IMR-90 (cell line): ENCODE measurements at regions not wholly inside any gene's neighbourhood (a gene's known extent, or its start where the extent isn't known, plus 50 kb on each side); places are given as distances from the start of the nearest gene placed in this dataset.

Experiments used
- ATAC-seq: fragments of 200-7000 bp; cut with Tn5 transposase; 2 replicates; pipeline ENCODE4 v1.9.1; 2020; ENCODE audit warnings: low read depth, mild to moderate bottlenecking, moderate library complexity
- BruUV-seq: library from RNA; stranded (reverse); fragments of 400-500 nt; replicated peaks from 2 replicates; lab custom pipeline; 2021; lab: Mats Ljungman, UMichigan
- CTCF ChIA-PET: fragments of 300-600 bp; formaldehyde crosslinking; extraction: SDS; loops from one replicate; lab custom pipeline; 2021; ENCODE audit warnings: antibody characterized with exemption; lab: Yijun Ruan, JAX
- POLR2A ChIA-PET: fragments of 300-600 bp; sonication (Branson Sonifier 250); formaldehyde crosslinking; loops from one replicate; lab custom pipeline; 2022; ENCODE audit warnings: antibody characterized with exemption; ENCODE audit not compliant: unreplicated experiment; lab: Charles Lee
- DNase-seq: peaks from one replicate; pipeline ENCODE4 v3.0.0; 2013
- H2AFZ ChIP-seq: replicated peaks from 2 replicates; pipeline ENCODE3; 2013; ENCODE audit warnings: low read length, mild to moderate bottlenecking; ENCODE audit not compliant: poor library complexity
- H2AK5ac ChIP-seq: 2 replicates; pipeline ENCODE4 v1.6.1; 2013; ENCODE audit warnings: low read depth, low read length, inconsistent platforms
- H2AK9ac ChIP-seq: replicated peaks from 2 replicates; pipeline ENCODE3; 2013; ENCODE audit warnings: mild to moderate bottlenecking, low read depth, low read length, moderate library complexity; ENCODE audit not compliant: poor library complexity
- H2BK120ac ChIP-seq: 2 replicates; pipeline ENCODE4 v1.6.1; 2013; ENCODE audit warnings: low read depth, low read length, inconsistent platforms
- H2BK15ac ChIP-seq: 3 replicates; pipeline ENCODE4 v1.6.1; 2013; ENCODE audit warnings: low read depth, low read length, inconsistent platforms
- H2BK20ac ChIP-seq: 2 replicates; pipeline ENCODE4 v1.6.1; 2013; ENCODE audit warnings: low read depth, mild to moderate bottlenecking, inconsistent platforms, low read length, moderate library complexity
- H2BK5ac ChIP-seq: 2 replicates; pipeline ENCODE4 v1.6.1; 2013; ENCODE audit warnings: mild to moderate bottlenecking, low read depth, low read length, inconsistent platforms; ENCODE audit not compliant: poor library complexity, severe bottlenecking
- H3K14ac ChIP-seq: replicated peaks from 2 replicates; pipeline ENCODE4 v1.6.1; 2013; ENCODE audit warnings: low read depth, low read length, inconsistent platforms
- H3K18ac ChIP-seq: 2 replicates; pipeline ENCODE4 v1.6.1; 2013; ENCODE audit warnings: low read depth, low read length, control low read depth
- H3K23ac ChIP-seq: 2 replicates; pipeline ENCODE4 v1.6.1; 2013; ENCODE audit warnings: low read depth, low read length, inconsistent platforms
- H3K27ac ChIP-seq: 2 replicates; pipeline ENCODE4 v1.5.1; 2013; ENCODE audit warnings: mild to moderate bottlenecking, control low read depth, low read length; ENCODE audit not compliant: insufficient read depth
- H3K27me3 ChIP-seq: 2 replicates; pipeline ENCODE4 v1.6.1; 2013; ENCODE audit warnings: low read length; ENCODE audit not compliant: control insufficient read depth, insufficient read depth
- H3K36me3 ChIP-seq: 2 replicates; pipeline ENCODE4 v1.6.1; 2013; ENCODE audit warnings: low read length, mixed read lengths; ENCODE audit not compliant: control insufficient read depth, insufficient read depth
- H3K4ac ChIP-seq: 2 replicates; pipeline ENCODE4 v1.6.1; 2013; ENCODE audit warnings: low read depth, low read length, inconsistent platforms
- H3K4me1 ChIP-seq: 2 replicates; pipeline ENCODE4 v1.6.1; 2013; ENCODE audit warnings: low read length, mixed read lengths; ENCODE audit not compliant: control insufficient read depth, insufficient read depth
- H3K4me2 ChIP-seq: 2 replicates; pipeline ENCODE4 v1.6.1; 2013; ENCODE audit warnings: low read depth, mild to moderate bottlenecking, control low read depth, low read length, moderate library complexity
- H3K4me3 ChIP-seq: 2 replicates; pipeline ENCODE4 v1.5.1; 2013; ENCODE audit warnings: low read depth, mild to moderate bottlenecking, control low read depth, low read length, moderate library complexity; ENCODE audit not compliant: insufficient read depth
- H3K56ac ChIP-seq: 2 replicates; pipeline ENCODE4 v1.6.1; 2013; ENCODE audit warnings: low read length, inconsistent platforms; ENCODE audit not compliant: insufficient read depth; ENCODE audit errors: extremely low read depth
- H3K79me1 ChIP-seq, 2 experiments: 2 replicates each; pipeline ENCODE4 v1.6.1; 2013; ENCODE audit warnings: low read length in 2 of 2, inconsistent platforms in 1 of 2, low read depth in 1 of 2
- H3K9ac ChIP-seq: 2 replicates; pipeline ENCODE4 v1.6.1; 2013; ENCODE audit warnings: low read depth, low read length, control low read depth
- H3K9me1 ChIP-seq: 2 replicates; pipeline ENCODE4 v1.6.1; 2013; ENCODE audit warnings: low read length, inconsistent platforms; ENCODE audit not compliant: insufficient read depth
- H3K9me3 ChIP-seq: 2 replicates; pipeline ENCODE4 v1.6.1; 2013; ENCODE audit warnings: low read length; ENCODE audit not compliant: control insufficient read depth, insufficient read depth
- H4K20me1 ChIP-seq: 2 replicates; pipeline ENCODE4 v1.6.1; 2013; ENCODE audit warnings: low read length, inconsistent platforms; ENCODE audit not compliant: insufficient read depth
- H4K5ac ChIP-seq: 2 replicates; pipeline ENCODE4 v1.6.1; 2013; ENCODE audit warnings: mild to moderate bottlenecking, low read depth, low read length, control low read depth
- H4K8ac ChIP-seq, 2 experiments: 2 replicates each; pipeline ENCODE4 v1.6.1; 2013; ENCODE audit warnings: low read depth in 2 of 2, low read length in 2 of 2, control low read depth in 1 of 2, inconsistent platforms in 1 of 2
- H4K91ac ChIP-seq: 2 replicates; pipeline ENCODE4 v1.6.1; 2013; ENCODE audit warnings: low read depth, low read length, inconsistent platforms; ENCODE audit not compliant: insufficient read depth
- CEBPB ChIP-seq: IDR thresholded peaks from 2 replicates; pipeline ENCODE4 v1.6.1; 2012; ENCODE audit warnings: low read depth, low read length, improper control_type of control experiment
- CTCF ChIP-seq: conservative IDR thresholded peaks from 2 replicates; pipeline ENCODE4 v1.5.1; 2012; ENCODE audit warnings: mild to moderate bottlenecking, low read depth, low read length, improper control_type of control experiment
- WGBS, 2 experiments: methylation state at CpG; one replicate each; pipeline versions ENCODE4 v1.1.5 to v1.1.7; 2013; ENCODE audit warnings: missing lambda C conversion rate in 2 of 2; ENCODE audit not compliant: insufficient read length in 1 of 2; ENCODE audit errors: extremely low coverage in 2 of 2; 5-methylcytosine and 5-hydroxymethylcytosine counted together
- dilution Hi-C: fragments of 300-500 bp; cut with HindIII; formaldehyde crosslinking; loops from one replicate; pipeline ENCODE4 v1.14.3; 2018; ENCODE audit warnings: low sequenced_read_pairs; ENCODE audit not compliant: unreplicated experiment
- in situ Hi-C: fragments of 300-500 bp; cut with MboI; formaldehyde crosslinking; loops from 3 replicates; pipeline ENCODE4 v1.14.3; 2019; ENCODE audit warnings: low sequenced_read_pairs, inconsistent platforms, mixed read lengths
- intact Hi-C: fragments of 100-400 bp; cut with micrococcal nuclease; formaldehyde crosslinking; loops from 2 replicates; pipeline ENCODE4 v1.10.0; 2022

- Histone ChIP-seq H2BK120ac (peak overlapping the region; percentile 93), H2BK20ac (peak overlapping the region; percentile 90; the same call in 1 of the 2 replicates), H4K91ac (peak overlapping the region; percentile 77), H2BK15ac (peak overlapping the region; percentile 45; the same call in 1 of the 3 replicates), H3K4me2 (peak overlapping the region; percentile 76), H4K20me1 (no peaks in the 10 kb centered on the region), H3K9me3 (no peaks in the 10 kb centered on the region), H3K27me3 (no peaks in the 10 kb centered on the region), H4K8ac (peak overlapping the region in 1 of 2 experiments; percentile 33; a peak in 1 of 4 replicates), H3K9ac (peak overlapping the region; percentile 60), H4K5ac (peak overlapping the region; percentile 54; the same call in 1 of the 2 replicates), H3K36me3 (no peaks in the 10 kb centered on the region), H2AFZ (peak overlapping the region; percentile 72), H3K18ac (peak overlapping the region; percentile 95), H3K4me1 (peaks cover 4% of the 10 kb centered on the region; the same call in 1 of the 2 replicates), H3K56ac (no peak overlapping the region), H3K79me1 (no peaks in the 10 kb centered on the region), H2AK9ac (peak overlapping the region; percentile 68), H3K23ac (peak overlapping the region; percentile 60), H3K4me3 (no peak overlapping the region), H3K9me1 (no peaks in the 10 kb centered on the region), H3K27ac (peak overlapping the region; percentile 81; the same call in 1 of the 2 replicates), H3K4ac (peak overlapping the region; percentile 92), H2BK5ac (no peak overlapping the region), H2AK5ac (peak overlapping the region; percentile 24; the same call in 1 of the 2 replicates), H3K14ac (peak overlapping the region; percentile 82)
- WGBS, 2 experiments = no CpG with 5 or more reads among the region's 12 CpGs
- peak; percentile 74 for DNase-seq
- dilution Hi-C loops = no loop called here
- POLR2A ChIA-PET = no interaction called here
- CTCF ChIA-PET = no interaction called here
- intact Hi-C loops = no loop called here
- BruUV-seq = no TSS peak
- peak; percentile 76 for ATAC-seq
- TF ChIP-seq CEBPB (peak; percentile 60), CTCF (no peak)
- in situ Hi-C loops = no loop called here
These were observed 119.0 kb downstream of the ARL4C start for GRCh38 chr2:234377761-234378391.
